ENCODE measurements at regions not wholly inside any gene's neighbourhood (a gene's known extent, or its start where the extent isn't known, plus 50 kb on each side); places are given as distances from the start of the nearest gene placed in this dataset.
"Not testable (repeated sequence)": the region's sequence is repeated elsewhere in the genome, so short reads cannot be mapped to it uniquely, and the experiment has no call there.

DNA sequence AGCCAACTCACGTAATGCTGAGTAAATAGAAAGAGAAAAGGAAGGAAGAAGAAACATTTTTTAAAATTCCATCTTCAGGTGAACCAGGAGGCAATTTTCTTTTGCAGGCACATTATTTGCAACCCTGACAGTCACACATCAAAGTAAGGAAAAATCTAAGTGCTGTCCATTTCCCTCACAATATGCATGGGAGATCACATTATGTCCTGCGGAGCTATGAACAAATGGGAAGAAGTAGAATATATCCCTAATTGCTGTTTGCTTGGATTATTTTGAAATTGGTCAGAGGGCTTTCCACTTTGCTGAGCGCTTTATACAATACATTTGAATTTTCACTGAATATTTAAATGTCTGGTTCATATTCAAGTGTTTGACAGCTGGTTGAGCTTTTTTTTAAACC, 133.8 kb upstream of the API5 start:
- Histone ChIP-seq H3K4me3 (no peak overlapping the region), H3K27ac (no peak overlapping the region), H3K27me3 (no peaks in the 10 kb centered on the region), H3K36me3 (no peaks in the 10 kb centered on the region), H3K9me3 (no peaks in the 10 kb centered on the region), H3K4me1 (no peaks in the 10 kb centered on the region)
- 41 to 61% methylated on average over 3 of the region's 3 CpGs for WGBS, 2 donors
- ATAC-seq (no peak), FAIRE-seq (no peak), DNase-seq (no peak)
- intact Hi-C loops (cut with DNase I) = no loop called here
- TF ChIP-seq, protein P1, sequence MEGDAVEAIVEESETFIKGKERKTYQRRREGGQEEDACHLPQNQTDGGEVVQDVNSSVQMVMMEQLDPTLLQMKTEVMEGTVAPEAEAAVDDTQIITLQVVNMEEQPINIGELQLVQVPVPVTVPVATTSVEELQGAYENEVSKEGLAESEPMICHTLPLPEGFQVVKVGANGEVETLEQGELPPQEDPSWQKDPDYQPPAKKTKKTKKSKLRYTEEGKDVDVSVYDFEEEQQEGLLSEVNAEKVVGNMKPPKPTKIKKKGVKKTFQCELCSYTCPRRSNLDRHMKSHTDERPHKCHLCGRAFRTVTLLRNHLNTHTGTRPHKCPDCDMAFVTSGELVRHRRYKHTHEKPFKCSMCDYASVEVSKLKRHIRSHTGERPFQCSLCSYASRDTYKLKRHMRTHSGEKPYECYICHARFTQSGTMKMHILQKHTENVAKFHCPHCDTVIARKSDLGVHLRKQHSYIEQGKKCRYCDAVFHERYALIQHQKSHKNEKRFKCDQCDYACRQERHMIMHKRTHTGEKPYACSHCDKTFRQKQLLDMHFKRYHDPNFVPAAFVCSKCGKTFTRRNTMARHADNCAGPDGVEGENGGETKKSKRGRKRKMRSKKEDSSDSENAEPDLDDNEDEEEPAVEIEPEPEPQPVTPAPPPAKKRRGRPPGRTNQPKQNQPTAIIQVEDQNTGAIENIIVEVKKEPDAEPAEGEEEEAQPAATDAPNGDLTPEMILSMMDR (IDR thresholded peaks at IDR 0.05) = no peak

- H3K27ac ChIP-seq; H3K4me3 ChIP-seq; H3K36me3 ChIP-seq; intact Hi-C loops (cut with DNase I); ATAC-seq; H3K27me3 ChIP-seq; H3K4me1 ChIP-seq; DNase-seq; H3K9me3 ChIP-seq; FAIRE-seq: not testable (repeated sequence)
Observed at GRCh38 chr11:43194459-43194858, 117.3 kb upstream of the API5 start.

- Histone ChIP-seq H3K27me3 (no peaks in the 10 kb centered on the region), H3K4me3 (no peak overlapping the region), H3K36me3 (no peaks in the 10 kb centered on the region), H3K4me1 (no peaks in the 10 kb centered on the region), H3K9me3 (no peaks in the 10 kb centered on the region), H3K27ac (no peak overlapping the region)
- TF ChIP-seq, protein P1 (IDR thresholded peaks at IDR 0.05) = no peak
- FAIRE-seq = no peak
- WGBS, 2 donors = 30 to 46% methylated on average over 1 of the region's 1 CpG
- no peak for ATAC-seq
- DNase-seq = no peak
- intact Hi-C loops (cut with DNase I) = no loop called here
Observed at GRCh38 chr11:43197379-43197778, 114.4 kb upstream of the API5 start.

- TF ChIP-seq, protein P1 (IDR thresholded peaks at IDR 0.05) = no peak
- H3K27me3 ChIP-seq = no peaks in the 10 kb centered on the region
- DNase-seq (no peak), ATAC-seq (no peak), FAIRE-seq (no peak)
- H3K4me1 ChIP-seq = no peaks in the 10 kb centered on the region
- no peak overlapping the region for H3K27ac ChIP-seq
- no peaks in the 10 kb centered on the region for H3K9me3 ChIP-seq
- H3K36me3 ChIP-seq = no peaks in the 10 kb centered on the region
- intact Hi-C loops (cut with DNase I) = no loop called here
- WGBS, 2 donors = 48 to 50% methylated on average over 1 of the region's 1 CpG
- no peak overlapping the region for H3K4me3 ChIP-seq
Observed at GRCh38 chr11:43200031-43200430, 111.8 kb upstream of the API5 start.

DNA sequence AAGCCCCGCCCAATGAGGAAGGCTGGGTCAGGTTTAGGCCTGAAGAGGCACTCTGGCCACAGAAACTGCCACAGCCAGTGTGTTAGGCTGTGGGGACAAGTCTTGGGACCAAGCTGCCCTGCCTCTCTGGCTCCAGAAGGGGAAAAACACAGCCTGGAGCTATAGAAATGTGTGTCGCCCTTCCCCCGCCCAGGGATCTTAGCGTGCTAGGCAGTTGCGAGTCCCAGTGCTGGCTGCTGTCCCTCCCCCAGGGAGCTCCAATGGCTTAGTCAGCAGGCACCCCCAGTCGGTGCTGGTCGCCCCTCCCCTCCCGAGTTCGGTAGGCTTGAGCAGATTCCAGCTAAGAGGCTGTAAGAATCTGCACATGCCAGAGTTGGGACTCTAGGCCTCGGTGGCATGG, 99.5 kb upstream of the API5 start:
- Histone ChIP-seq H3K4me1 (no peaks in the 10 kb centered on the region), H3K4me3 (no peak overlapping the region), H3K9me3 (no peaks in the 10 kb centered on the region), H3K27me3 (no peaks in the 10 kb centered on the region), H3K27ac (no peak overlapping the region), H3K36me3 (no peaks in the 10 kb centered on the region)
- ATAC-seq (no peak), FAIRE-seq (no peak), DNase-seq (peak in 1 of 6 donors; percentile 25)
- TF ChIP-seq, protein P1 (IDR thresholded peaks at IDR 0.05) = no peak
- 41 to 65% methylated on average over 10 of the region's 10 CpGs for WGBS, 2 donors
- intact Hi-C loops (cut with DNase I) = no loop called here

- H3K27me3 ChIP-seq = no peaks in the 10 kb centered on the region
- TF ChIP-seq, protein P1 (IDR thresholded peaks at IDR 0.05) = no peak
- H3K36me3 ChIP-seq = no peaks in the 10 kb centered on the region
- DNase-seq (no peak), ATAC-seq (no peak), FAIRE-seq (no peak)
- WGBS, 2 donors = 14 to 22% methylated on average over 1 of the region's 1 CpG
- no peak overlapping the region for H3K27ac ChIP-seq
- H3K4me1 ChIP-seq = no peaks in the 10 kb centered on the region
- intact Hi-C loops (cut with DNase I) = no loop called here
- no peaks in the 10 kb centered on the region for H3K9me3 ChIP-seq
- no peak overlapping the region for H3K4me3 ChIP-seq
Observed at GRCh38 chr11:43214471-43214870, 97.3 kb upstream of the API5 start.
